HG02571 (cell line): ENCODE measurements at regions not wholly inside any gene's neighbourhood (a gene's known extent, or its start where the extent isn't known, plus 50 kb on each side); places are given as distances from the start of the nearest gene placed in this dataset.
A peak's percentile ranks its signal among the peaks of the same experiment; 100 is the strongest.
"Not testable (repeated sequence)": the region's sequence is repeated elsewhere in the genome, so short reads cannot be mapped to it uniquely, and the experiment has no call there.

ENCODE experiments used
- ATAC-seq: cut with Tn5 transposase; IDR thresholded peaks from one replicate; pipeline ENCODE4 v1.9.1; 2021; ENCODE audit warnings: mild to moderate bottlenecking, moderate library complexity; ENCODE audit not compliant: unreplicated experiment

DNA sequence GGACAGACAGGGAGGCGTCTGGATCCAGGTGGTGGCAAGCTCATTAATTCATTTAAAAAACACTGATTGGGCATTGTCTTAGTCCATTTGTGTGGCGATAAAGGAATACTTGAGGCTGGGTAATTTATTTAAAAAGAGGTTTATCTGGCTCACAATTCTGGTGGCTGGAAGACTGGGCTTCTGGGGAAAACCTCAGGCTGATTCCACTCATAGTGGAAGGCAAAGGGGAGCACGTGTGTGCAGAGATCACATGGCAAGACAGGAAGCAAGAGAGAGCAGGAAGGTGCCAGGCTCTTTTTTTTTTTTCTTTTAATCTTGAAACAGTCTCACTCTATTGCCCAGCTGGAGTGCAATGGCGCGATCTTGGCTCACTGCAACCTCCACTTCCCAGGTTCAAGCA lies 100.2 kb upstream of the METTL14 start:
- no peak for ATAC-seq

GRCh38 chr4:118586357-118586790 lies 98.8 kb upstream of the METTL14 start:
- ATAC-seq = no peak

GRCh38 chr4:118587116-118587831 lies 97.9 kb upstream of the METTL14 start:
- no peak for ATAC-seq

DNA sequence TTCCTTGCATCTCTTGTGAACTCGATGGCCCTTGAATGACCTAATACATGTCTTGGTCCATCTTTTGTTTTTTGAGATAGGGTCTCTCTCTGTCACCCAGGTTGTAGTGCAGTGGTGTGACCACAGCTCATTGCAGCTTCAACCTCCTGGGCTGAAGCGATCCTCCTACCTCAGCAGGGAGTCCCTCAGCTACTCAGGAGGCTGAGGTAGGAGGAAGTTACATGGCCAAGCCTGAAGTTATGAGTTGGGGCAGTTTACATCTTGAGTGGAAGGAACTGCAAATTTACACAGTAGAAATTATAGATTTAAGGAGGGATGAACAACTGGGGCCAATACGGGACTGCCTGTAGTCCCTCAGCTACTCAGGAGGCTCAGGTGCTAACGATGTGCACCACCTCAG lies 97.2 kb upstream of the METTL14 start:
- no peak for ATAC-seq

- no peak for ATAC-seq
Measured at GRCh38 chr4:118589471-118590055, 95.6 kb upstream of the METTL14 start.

- ATAC-seq = peak; percentile 98
Measured at GRCh38 chr4:118591339-118592046, 93.7 kb upstream of the METTL14 start.

DNA sequence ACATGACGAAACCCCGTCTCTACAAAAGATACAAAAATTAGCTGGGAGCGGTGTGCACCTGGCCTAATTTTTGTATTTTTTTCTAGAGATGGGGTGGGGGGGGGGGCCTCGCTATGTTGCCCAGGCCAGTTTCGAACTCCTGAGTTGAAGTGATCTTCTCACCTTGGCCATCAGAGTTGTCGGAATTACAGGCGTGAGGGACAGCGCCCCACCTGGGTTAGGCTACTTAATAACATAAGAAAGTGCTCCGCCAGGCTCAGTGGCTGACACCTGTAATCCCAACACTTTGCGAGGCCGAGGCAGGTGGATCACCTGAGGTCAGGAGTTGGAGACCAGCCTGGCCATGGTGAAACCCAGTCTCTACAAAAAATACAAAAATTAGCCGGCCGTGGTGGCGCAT lies 92.9 kb upstream of the METTL14 start:
- ATAC-seq = not testable (repeated sequence)

- not testable (repeated sequence) for ATAC-seq
Measured at GRCh38 chr4:118595883-118596282, 89.3 kb upstream of the METTL14 start.

DNA sequence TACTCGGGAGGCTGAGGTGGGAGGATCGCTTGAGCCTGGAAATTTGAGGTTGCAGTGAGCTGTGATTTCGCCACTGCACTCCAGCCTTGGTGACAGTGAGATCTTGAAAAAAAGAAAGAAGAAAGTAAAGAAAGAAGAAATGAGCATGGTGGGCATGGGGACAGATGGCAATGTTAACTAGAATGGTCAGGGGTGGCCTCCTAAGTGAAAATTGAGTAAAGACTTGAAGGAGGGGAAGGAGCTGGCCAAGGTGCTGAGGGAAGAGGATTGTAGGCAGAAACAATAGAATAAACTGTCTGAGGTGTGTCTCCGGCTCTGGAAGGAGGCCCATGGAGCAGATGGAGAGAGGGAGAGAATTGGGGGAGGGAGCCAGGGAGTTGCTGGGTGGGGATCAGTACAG lies 60.1 kb upstream of the METTL14 start:
- ATAC-seq = not testable (repeated sequence)

DNA sequence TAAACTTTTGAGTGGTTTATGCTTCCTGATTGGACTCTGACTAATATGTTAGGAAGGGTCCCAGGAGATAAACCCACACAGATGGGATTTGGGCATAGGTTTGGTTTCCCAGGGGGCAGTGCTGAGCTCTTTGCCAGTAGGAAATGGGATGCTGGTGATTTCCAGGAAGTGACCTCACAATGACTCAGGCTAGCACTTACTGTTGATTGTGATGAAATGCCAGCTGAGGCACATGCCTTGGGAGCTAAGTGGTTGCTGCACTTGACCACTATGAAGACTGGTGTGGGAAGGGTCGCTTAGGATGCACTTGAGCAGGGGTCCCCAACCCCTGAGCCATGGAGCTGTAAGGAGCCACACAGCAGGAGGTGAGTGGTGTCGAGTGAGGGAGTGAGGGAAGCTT lies 55.5 kb upstream of the METTL14 start:
- ATAC-seq = not testable (repeated sequence)

DNA sequence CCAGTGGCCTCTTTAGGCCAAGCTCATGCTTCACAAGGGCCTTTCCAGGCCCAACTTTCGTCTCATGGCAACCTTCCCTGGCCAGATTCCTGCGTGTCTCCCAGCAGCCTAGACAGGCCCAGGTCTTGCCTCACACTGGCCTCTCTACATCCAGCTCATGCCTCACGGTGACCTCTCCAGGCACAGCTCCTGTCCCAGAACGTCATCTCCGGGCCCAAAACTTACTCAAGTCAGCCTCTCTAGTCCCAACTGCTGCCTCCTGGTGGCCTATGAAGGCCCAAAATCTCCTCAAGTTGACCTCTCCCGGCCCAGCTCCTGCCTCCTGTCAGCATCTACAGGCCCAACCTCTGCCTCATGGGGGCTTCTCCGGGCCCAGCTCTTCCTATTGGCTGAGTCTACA lies 54.3 kb upstream of the METTL14 start:
- ATAC-seq = not testable (repeated sequence)

DNA sequence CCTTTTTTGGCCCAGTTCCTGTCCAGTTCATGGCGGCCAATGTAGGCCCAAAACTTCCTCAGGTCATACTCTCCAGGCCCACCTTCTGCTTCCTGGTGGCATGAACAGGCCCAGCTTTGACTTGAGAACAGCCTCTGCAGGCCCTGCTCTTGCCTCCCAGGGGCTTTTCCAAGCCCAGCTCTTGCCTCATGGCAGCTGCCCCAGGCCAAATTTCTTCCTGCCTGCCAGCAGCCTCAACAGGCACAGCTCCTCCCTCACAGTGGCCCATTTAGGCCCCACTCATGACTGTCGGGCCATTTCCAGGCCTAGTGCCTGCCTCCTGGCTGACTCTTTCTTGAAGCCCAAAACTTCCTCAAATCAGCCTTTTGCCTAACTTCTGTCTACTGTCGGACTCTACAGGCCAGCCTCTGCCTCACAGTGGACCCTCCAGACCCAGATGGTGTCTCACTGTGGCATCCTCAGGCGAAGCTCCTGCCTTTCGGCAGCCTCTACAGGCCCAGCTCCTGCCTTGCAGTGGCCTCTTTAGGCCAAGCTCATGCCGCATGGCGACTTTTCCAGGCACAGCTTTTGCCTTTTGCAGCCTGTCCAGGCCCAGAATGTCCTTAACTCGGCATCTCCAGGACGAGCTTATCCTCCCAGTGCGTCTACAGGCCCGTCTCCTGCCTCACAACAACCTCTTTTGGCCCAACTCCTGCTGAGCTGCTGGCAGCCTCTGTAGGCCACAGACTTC lies 53.7 kb upstream of the METTL14 start:
- not testable (repeated sequence) for ATAC-seq

DNA sequence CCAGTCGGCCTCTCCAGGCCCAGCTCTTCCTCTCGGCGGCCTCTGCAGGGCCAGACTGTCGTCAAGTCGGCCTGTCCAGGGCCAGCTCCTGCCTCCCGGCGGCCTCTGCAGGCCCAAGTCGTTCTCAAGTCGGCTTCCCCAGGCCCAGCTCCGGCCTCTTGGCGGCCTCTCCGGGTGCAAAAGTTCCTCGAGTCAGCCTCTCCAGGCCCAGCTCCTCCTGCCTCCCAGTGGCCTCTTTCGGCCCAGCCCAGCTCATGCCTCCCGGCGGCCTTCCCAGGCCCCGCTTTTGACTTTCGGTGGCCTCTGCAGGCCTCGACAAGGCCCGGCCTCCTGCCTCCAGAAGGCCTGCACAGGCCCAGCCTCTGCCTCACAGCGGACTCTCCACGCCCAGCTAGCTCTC lies 51.7 kb upstream of the METTL14 start:
- not testable (repeated sequence) for ATAC-seq

GRCh38 chr4:118634126-118634875 lies 50.9 kb upstream of the METTL14 start:
- ATAC-seq = not testable (repeated sequence)
